ENCODE measurements at regions not wholly inside any gene's neighbourhood (a gene's known extent, or its start where the extent isn't known, plus 50 kb on each side); places are given as distances from the start of the nearest gene placed in this dataset.

- TF ChIP-seq SKIL (CRISPR knock-in tag; IDR thresholded peaks at IDR 0.05; ENCODE audit: borderline replicate concordance): peak; percentile 96
- TF ChIP-seq ZNF616 (CRISPR knock-in tag; IDR thresholded peaks at IDR 0.05; ENCODE audit: low read depth): no peak
- no peak for TF ChIP-seq RAD51 (IDR thresholded peaks at IDR 0.05; ENCODE audit: borderline replicate concordance)
- no peak for TF ChIP-seq USF2 (IDR thresholded peaks at IDR 0.05; ENCODE audit: low read depth, low read length)
- no peak for TF ChIP-seq USF2 (CRISPR knock-in tag; IDR thresholded peaks at IDR 0.05; ENCODE audit: borderline replicate concordance)
- 0 out of 2 replicates have a peak, but pooled peaks have one; percentile 32 for TF ChIP-seq ZNF766 (CRISPR knock-in tag; IDR thresholded peaks at IDR 0.05; ENCODE audit: borderline replicate concordance)
- TF ChIP-seq HBP1 (CRISPR knock-in tag; IDR thresholded peaks at IDR 0.05; ENCODE audit: low read depth): no peak; the same call in 1 of the 2 replicates
- TF ChIP-seq CENPBD1 (CRISPR knock-in tag; IDR thresholded peaks at IDR 0.05; ENCODE audit: borderline replicate concordance, low read depth): no peak
- peak; percentile 74; the same call in 1 of the 2 replicates for TF ChIP-seq THRA (CRISPR knock-in tag; IDR thresholded peaks at IDR 0.05; ENCODE audit: borderline replicate concordance)
- no peak for TF ChIP-seq ZNF564 (CRISPR knock-in tag; IDR thresholded peaks at IDR 0.05)
- no peak for TF ChIP-seq ZKSCAN8 (CRISPR knock-in tag; IDR thresholded peaks at IDR 0.05; ENCODE audit: borderline replicate concordance)
- TF ChIP-seq E2F1 (CRISPR knock-in tag; IDR thresholded peaks at IDR 0.05): no peak
- no peak for TF ChIP-seq IRF9 (CRISPR knock-in tag; IDR thresholded peaks at IDR 0.05; ENCODE audit: borderline replicate concordance)
- no peak for TF ChIP-seq ZFP1 (CRISPR knock-in tag; IDR thresholded peaks at IDR 0.05)
- TF ChIP-seq FLYWCH1 (CRISPR knock-in tag; IDR thresholded peaks at IDR 0.05): no peak
- 0 out of 2 replicates have a peak, but pooled peaks have one; percentile 33 for TF ChIP-seq ZNF710 (CRISPR knock-in tag; IDR thresholded peaks at IDR 0.05; ENCODE audit: borderline replicate concordance)
- TF ChIP-seq HOXA5 (CRISPR knock-in tag; IDR thresholded peaks at IDR 0.05): 0 out of 2 replicates have a peak, but pooled peaks have one; percentile 28
These were observed 476.9 kb upstream of the GOT2 start (continued) for GRCh38 chr16:59210955-59211541.

Data from HepG2 (cell line).